ENCODE measurements at regions not wholly inside any gene's neighbourhood (a gene's known extent, or its start where the extent isn't known, plus 50 kb on each side); places are given as distances from the start of the nearest gene placed in this dataset.

DNA sequence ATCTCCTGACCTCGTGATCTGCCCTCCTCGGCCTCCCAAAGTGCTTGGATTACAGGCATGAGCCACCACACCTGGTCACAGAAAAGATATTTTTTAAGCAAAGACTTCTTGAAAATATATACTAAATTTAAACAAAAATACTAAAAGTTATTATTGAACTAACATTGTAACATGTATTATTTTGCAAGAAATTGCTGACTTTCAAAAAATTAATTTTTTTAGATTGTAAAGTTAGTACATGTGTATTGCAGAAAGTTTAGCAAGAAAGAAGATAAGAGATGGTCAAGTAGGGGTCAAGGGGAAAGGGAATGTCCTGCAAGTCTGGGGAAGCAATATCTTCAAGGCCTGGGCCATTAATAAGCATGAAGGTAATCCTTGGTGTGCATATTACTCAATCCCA, 54.3 kb upstream of the HPGDS start:
- TF ChIP-seq MAFG (tag; conservative IDR thresholded peaks at IDR 0.05) (peak; percentile 76), C11orf30 (IDR thresholded peaks at IDR 0.05; ENCODE audit: low read depth) (peak; percentile 86), MAFF (IDR thresholded peaks at IDR 0.05; ENCODE audit: low read length) (peak; percentile 48; the same call in 1 of the 2 replicates), ZNF584 (CRISPR knock-in tag; IDR thresholded peaks at IDR 0.05; ENCODE audit: low read depth) (no peak), ZNF316 (IDR thresholded peaks at IDR 0.05) (peak; percentile 90), NEUROD1 (IDR thresholded peaks at IDR 0.05; ENCODE audit: borderline replicate concordance, low read depth, low read length, partially characterized antibody) (no peak)
- TF ChIP-seq, protein P1, sequence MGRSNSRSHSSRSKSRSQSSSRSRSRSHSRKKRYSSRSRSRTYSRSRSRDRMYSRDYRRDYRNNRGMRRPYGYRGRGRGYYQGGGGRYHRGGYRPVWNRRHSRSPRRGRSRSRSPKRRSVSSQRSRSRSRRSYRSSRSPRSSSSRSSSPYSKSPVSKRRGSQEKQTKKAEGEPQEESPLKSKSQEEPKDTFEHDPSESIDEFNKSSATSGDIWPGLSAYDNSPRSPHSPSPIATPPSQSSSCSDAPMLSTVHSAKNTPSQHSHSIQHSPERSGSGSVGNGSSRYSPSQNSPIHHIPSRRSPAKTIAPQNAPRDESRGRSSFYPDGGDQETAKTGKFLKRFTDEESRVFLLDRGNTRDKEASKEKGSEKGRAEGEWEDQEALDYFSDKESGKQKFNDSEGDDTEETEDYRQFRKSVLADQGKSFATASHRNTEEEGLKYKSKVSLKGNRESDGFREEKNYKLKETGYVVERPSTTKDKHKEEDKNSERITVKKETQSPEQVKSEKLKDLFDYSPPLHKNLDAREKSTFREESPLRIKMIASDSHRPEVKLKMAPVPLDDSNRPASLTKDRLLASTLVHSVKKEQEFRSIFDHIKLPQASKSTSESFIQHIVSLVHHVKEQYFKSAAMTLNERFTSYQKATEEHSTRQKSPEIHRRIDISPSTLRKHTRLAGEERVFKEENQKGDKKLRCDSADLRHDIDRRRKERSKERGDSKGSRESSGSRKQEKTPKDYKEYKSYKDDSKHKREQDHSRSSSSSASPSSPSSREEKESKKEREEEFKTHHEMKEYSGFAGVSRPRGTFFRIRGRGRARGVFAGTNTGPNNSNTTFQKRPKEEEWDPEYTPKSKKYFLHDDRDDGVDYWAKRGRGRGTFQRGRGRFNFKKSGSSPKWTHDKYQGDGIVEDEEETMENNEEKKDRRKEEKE (IDR thresholded peaks at IDR 0.05; ENCODE audit: borderline replicate concordance in 1 of 2, control insufficient read depth in 1 of 2, low read depth in 2 of 2, low read length in 1 of 2), result no peak
- H3K4me2 ChIP-seq (ENCODE audit: insufficient read depth, low read length), result no peak overlapping the region
- H3K9me1 ChIP-seq (ENCODE audit: control insufficient read depth, insufficient read depth, low read length), result no peaks in the 10 kb centered on the region
- BruUV-seq (replicated peaks), result no TSS peak
- no peaks in the 10 kb centered on the region; a peak in 1 of 5 replicates for H3K4me1 ChIP-seq (replicated peaks in 1 of 2; ENCODE audit: control insufficient read depth in 2 of 2, insufficient read depth in 2 of 2, low read length in 2 of 2)
- 66% methylated on average over 2 of the region's 2 CpGs for WGBS (ENCODE audit: insufficient coverage, low coverage, missing lambda C conversion rate)
- FAIRE-seq (no peak), DNase-seq (ENCODE audit: extremely low read depth in 1 of 4, low spot score in 3 of 4) (no peak), ATAC-seq (no peak)
- H2AFZ ChIP-seq (ENCODE audit: low read depth, low read length), result no peak overlapping the region
- ChIA-PET CTCF (ENCODE audit: low intra/inter-chr PET ratio) (no interaction called here), POLR2A (no interaction called here)
- H3K9ac ChIP-seq (ENCODE audit: insufficient read depth in 1 of 2, low read depth in 2 of 2, low read length in 2 of 2), result no peak overlapping the region
- no peaks in the 10 kb centered on the region for H3K79me2 ChIP-seq (ENCODE audit: control insufficient read depth, insufficient read depth, low read length)
- intact Hi-C loops (cut with micrococcal nuclease), result loop anchor here (10.0 kb wide), 1 partner anchor 602 kb away; no protein-coding TSS in a partner anchor
- no peaks in the 10 kb centered on the region for H3K27me3 ChIP-seq (ENCODE audit: control insufficient read depth in 2 of 2, insufficient read depth in 2 of 2, low read length in 2 of 2)
- in situ Hi-C loops (cut with MboI), result no loop called here
- H3K27ac ChIP-seq (ENCODE audit: extremely low read depth, low read depth, low read length), result no peak overlapping the region
- H3K4me3 ChIP-seq, result no peak overlapping the region
- H3K9me3 ChIP-seq (replicated peaks; ENCODE audit: control insufficient read depth, insufficient read depth, low read depth, low read length), result no peaks in the 10 kb centered on the region
- no peaks in the 10 kb centered on the region for H4K20me1 ChIP-seq (replicated peaks; ENCODE audit: control insufficient read depth, insufficient read depth, low read length)
- no peaks in the 10 kb centered on the region for H3K36me3 ChIP-seq (ENCODE audit: control insufficient read depth, insufficient read depth, low read length)

Data from K562 (cell line).